Dedifferentiated amniotic fluid mesenchymal stem cell (primary cell): ENCODE measurements at regions not wholly inside any gene's neighbourhood (a gene's known extent, or its start where the extent isn't known, plus 50 kb on each side); places are given as distances from the start of the nearest gene placed in this dataset.

Experiments
- DNase-seq: peaks from one replicate; pipeline ENCODE4 v3.0.0-alpha.2; 2016; ENCODE audit errors: extremely low spot score

DNA sequence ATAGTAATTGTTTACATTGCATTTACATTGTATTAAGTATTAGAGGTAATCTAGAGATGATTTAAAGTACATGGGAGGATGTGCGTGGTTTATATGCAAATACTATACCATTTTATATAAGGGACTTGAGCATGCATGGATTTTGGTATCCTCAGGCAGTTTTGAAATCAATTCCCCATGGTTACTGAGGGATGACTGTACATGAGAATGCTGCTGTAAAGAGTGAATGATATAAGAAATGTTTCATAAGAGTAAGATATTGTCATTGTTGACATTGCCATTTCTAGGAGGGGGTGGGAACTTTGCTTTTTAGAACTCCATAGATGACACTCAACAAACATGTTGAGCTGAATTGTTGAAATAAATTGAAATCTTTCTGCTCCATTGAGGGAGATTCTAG is 185.0 kb downstream of the SEMA6A start:
- DNase-seq: no peak

DNA sequence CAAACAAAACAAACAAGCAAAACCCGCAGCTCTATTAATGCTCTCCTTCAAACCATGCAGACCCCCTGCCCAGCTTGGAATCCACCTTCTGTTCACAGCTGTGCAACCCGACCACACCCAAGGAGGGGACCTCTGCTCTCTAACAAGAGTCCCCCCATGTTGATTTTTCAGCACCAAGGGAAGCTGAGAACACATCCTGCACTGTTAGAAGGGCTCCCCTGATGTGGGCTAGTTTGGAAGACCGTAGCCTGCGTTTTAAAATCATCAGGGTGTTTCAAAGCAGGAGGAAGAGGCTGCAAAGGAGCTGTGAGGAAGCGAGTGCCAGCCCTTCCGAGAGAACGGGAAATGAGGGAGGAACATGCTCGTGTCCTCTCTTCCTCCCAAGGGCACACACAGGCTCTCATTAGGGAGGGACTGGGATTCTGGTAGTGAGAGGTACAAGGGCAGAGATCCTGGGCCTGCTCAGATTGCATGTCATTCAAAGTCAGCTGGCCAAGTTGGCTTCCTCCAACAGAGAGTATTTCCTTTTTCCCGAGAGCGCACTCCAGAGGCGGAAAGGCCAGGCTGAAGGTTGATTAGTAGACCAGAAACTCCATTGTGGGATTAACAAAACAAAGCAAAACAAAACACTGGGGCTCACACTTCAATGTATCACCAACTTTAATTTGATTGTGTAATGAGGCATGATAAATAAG is 185.9 kb downstream of the SEMA6A start:
- no peak for DNase-seq

DNA sequence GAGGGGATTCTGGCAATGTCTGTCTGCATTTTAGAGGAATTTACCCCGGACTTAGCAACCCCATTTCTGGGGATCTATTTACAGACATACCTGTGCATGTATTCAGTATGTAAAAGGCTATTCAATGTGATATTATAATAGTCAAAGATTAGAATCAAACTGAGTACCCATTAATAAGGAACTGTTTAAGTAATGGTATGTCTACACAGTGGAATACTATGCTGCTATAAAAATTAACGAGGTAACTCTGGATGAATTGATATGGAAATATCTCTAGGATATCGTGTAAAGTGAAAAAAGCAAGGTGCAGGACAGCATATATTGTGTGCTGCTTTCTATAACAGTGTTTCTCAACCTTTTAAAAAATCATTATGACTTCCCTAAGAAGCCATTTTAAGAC is 186.9 kb downstream of the SEMA6A start:
- no peak for DNase-seq

DNA sequence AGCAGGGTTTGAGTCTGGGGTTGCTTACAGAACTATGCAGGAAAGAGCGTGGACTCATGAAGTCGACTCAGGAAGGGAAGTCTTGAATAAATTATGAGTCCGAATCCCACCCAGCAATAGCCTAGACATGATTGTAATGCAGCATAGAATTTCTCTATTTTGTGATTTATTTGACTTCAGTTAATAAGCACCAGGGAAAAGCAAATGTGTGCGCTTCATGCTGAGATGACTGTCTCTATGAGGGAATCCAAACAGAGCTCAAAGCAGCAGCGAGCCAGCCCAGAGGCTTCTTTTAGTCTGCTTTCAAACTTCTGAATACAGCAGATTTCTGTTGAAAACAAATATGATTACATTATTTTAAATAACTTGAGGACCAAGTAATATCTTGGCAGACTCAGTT is 188.0 kb downstream of the SEMA6A start:
- DNase-seq: no peak

DNA sequence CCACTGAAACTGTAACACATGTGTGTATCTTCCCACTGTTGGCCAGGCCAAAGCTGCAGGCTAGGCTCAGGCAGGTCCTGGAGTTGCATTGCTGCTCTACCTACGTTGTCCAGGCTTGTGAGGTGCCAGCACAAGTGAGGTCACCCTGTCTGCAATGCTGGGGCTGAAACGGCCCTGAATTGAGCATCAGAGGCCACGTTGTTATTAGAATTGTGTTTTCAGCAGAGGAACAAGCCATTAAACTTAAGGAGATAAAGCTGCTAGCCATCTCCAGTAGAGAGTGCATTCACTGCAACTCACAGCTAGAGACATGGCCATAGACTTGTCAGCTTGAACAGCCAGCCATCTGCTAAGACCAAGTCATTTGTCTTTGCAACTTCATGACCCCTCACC is 191.8 kb downstream of the SEMA6A start:
- no peak for DNase-seq

DNA sequence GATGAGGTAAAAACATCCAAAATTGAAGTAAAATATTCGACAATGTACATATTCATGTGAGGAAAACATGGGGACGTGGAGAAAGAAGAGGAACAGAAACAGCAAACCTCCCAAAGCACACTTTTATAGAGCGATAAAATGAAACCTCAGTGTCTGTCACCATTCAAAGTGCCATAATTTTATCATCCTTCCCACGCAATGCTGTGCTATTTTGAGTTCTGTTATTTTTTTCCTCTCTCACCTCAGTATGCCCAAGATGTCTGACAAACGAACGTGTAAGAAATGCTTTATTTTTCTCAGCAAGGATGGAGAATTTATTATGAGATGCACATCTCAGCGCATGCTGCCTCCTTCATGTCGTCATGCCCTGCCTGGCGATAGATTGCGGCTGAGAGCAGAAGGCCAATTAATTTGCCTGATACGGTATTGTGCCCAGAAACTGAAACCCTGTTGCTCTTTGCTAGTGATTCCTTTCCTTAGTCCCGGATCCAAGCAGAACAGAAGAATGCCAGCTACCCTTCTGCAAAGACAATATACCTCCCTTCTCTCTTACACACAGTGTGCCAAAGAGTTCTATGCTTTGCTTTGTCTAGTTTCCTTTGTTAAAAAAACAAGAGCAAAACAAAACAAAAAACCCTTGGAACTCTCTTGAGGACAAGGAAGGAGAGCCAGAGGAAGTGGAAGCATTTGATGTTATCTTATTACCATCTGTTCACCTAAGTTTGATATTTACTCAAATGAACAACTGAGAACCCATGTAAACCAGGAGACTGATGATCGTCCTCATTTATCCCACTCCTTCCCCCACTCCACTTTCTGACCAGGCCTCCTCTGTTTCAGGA is 192.4 kb downstream of the SEMA6A start:
- no peak for DNase-seq

DNA sequence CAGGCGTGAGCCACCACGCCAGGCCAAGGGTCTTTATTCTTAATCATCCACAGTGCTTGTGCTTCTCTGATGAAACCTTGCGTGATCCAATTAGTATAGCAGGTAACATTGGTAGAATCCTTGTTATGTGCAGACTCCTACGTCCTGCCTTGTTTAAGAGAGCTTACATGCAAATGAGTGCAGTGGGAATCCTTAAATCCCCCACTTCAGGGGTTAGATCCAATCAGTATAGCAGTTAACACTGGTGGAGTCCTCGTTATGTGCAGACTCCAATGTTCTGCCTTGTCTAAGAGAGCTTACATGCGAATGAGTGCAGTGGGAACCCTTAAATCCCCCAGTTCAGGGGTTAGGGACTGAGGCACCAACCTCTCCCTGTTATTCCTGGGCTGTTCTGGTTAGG is 193.4 kb downstream of the SEMA6A start:
- no peak for DNase-seq

DNA sequence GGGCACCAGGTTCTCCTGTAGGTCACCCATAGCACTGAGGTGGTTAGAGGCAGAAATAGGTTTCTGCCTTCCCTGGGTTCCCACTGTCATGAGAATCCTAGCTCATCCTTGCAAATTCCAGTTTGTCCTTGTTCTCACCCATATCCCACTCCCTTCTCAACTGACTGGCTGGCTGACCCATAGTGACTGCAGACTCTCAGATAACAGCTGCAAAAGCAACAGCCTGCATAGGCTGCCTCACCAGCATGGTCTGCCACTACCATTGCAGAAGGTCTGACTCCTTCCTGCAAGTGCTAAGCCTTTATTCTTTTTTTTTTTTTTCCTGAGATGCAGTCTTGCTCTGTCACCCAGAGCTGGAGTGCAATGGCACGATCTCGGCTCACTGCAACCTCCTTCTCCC is 194.0 kb downstream of the SEMA6A start:
- no peak for DNase-seq

DNA sequence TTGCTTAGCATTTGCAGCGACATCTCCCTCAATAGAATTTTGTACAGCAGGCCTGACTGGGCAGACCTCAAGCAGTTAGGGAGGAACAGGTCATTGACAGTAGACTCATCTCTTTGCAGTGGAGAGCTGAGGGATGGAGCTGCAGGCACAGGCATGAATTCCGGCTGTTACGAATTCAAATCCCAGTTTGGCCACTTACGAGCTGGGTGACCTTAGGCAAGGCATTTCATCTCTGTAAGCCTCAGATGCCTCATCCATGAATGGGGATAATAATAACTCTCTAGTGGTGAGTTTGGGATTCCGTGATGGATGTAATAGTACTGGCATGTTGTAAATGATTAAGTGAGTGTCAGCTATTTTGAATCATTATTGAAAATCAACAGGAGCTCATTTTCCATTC is 195.3 kb downstream of the SEMA6A start:
- no peak for DNase-seq

DNA sequence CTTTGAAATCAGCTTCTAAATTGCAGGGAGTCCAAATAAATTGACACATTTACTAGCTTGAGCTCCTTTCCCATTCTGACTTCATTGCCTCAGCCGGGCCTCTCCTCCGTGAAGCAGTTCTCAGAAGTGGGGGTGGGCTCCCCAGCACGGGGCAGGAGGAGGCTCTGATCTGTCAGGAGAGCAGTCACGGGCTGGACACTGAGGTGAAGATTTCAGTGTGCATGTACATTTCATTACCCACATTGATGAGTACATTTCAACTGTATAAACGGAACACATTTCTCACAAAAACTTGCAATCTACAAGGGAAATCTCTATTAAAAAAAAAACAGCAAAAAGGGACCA is 195.9 kb downstream of the SEMA6A start:
- no peak for DNase-seq

DNA sequence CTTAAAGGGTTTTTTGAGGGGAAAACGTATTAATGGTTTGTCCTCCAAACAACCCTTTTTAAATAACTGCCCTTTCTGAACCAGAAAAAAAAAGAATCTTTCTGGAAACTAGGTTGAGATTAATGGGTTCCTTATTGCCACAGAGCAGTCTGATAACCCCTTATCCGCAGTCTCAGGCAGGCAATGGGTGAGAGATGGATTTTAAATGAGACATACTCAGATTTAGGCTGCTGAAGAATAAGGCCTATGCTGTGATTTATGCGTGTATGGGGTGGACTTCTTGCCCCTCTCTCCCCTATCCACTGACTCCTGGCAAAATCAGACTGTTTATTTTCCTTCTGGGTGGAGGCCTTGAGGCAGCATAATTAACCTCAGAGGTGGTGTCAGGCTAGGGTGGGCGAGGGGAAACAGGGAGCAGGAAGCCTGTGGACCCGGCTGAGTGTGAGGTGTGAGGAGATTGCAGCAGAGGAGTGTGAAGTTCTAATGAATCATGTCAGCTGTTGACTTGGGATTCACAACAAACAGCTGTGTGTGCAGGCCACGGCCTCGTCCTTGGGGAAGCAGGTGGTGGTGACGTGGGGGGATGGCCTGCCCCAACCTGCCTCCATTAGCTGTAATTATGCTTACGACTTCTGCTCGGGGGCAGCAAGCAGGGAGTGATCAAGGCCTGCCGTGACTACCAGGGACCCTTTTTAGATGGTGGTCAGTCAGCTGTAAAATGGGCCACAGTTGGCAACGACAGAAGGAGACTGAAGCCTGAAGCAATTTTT is 196.4 kb downstream of the SEMA6A start:
- DNase-seq: no peak

DNA sequence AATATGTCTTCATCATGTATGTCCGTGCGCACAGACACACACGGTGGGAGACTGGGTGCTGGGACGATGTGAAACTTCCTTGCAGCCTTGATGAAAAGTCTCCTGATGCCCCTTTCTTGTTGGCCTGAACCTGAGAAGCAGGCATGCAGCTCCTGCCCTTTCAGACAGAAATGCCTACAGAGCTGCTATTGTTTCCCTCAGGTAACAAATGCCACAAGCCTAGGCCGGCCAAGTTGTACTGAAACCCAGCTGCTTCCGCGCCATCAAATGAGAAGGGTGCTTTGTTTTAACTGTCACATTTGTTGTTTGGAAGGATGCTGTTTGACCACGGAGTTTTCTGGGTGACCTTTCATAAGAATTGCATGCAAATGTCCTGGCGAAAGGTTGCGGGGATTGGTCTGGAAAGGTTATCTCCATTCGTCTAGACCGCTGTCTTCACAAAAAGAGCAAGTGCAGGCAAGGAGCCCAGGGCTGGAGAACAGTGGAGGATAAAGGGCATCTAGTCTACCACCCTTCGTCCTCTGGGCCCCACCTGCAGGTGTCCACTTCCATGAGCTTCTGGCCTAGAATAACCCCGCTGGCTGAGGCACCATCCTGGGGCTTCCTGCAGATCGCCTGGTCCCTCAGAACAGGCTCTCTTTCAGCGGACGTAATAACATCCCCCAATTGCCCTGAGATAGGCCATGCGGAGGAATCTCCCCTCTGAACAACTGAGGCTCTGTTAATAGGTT is 197.2 kb downstream of the SEMA6A start:
- no peak for DNase-seq

DNA sequence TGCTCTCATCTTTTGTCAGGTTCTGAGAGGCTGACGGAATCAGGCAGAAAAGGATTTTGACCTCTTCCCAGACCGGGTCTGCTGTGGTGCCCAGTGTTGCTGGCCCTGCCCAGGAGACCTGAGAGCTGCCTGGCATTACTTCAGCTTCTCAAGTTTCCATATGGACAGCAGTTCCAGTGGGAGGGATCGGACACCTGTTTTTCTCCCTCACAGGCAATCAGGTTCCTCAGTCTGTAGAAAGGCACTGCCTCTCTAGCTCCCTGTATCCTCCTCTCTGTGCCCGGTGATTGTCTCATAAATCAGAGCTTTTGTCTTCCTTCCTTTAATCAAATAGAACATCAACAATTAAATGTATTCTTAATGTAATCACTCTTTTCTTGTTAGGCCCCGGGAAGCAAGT is 198.7 kb downstream of the SEMA6A start:
- no peak for DNase-seq

DNA sequence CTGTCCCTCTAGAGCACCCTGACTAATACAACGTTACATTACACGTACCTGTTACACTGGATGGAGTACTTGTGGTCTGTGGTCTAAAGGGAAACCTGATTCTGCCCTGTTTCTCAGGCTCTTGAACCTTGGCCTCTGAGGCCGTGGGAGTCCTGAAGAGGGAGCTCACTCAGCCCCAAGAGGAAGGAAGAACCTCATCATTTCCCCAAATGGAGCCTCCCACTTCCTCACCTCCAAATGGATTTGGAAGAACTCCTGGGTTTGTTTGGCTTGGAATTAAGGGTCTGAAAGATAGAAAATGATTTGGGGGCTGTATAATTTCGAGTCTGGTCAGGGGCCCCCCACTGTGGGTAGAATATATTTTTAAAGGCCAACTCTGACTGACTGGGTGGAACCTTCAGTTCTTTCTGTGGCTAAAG is 200.2 kb downstream of the SEMA6A start:
- no peak for DNase-seq

DNA sequence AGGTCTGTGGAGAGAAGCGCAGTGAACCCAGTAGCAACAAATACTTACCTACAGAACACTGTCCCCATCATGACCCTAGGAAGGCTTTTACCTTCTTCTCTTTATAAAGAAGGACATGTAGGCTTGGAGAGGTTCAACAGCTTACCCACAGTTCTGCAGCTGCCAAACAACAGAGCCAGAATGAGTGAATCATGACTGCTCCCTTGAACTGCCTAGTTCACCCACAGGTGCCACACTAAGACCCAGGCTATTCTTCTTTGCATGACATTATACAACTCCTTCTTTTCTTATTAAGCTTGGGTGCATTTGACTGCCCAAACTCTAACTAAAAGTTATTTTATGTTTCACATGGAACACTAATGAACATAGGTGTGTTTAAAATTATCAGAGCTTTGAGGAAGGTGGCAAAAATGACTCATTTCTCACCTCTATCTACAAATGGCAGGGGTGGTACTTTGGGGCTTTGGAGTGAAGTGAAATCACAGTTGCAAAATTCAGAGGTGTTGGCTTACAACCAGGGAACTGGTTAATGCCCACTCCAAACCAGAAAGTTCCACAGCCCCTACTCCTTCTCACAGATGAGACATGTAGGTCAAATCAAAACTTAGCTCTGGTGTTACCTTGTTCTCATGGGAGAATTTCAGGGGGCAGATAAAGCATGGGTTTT is 201.6 kb downstream of the SEMA6A start:
- DNase-seq: no peak

DNA sequence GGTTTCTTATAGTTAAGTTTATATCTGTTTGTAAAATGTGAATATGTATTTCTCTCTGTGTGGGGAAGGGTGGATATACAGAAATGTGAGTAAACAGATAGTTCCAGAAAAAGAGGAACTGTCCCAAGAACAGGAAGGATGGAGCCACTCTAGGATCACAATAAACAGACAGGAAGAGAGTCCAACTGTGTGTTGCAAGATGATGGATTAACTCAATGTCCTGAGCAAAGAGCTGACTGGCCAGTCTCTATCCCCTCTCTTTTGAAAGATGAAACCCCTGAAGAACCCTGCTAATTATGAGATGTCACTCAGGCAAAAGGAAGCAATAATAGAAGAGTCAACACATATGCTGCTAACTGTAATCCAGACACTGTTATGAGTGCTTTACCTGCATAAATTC is 202.7 kb downstream of the SEMA6A start:
- DNase-seq: no peak

DNA sequence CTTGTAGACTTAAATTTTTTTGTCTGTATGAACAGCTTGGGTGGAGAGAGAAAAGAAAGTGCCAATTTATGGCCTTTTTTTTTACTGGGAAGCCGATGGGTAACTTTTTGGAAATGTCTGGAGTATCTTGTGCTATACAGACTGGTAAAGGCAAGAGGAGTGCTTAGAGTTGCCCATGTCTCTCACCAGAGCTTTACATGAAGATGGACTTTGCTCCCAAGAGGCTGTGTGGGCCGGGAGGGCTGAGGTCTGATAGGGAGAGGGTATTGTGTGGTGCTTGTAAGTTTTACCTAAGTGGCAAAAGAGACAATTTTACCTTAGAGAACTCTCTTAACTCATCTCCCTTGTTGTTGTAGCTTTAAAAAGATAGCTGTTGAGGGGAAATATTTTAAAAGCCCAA is 203.2 kb downstream of the SEMA6A start:
- DNase-seq: no peak

DNA sequence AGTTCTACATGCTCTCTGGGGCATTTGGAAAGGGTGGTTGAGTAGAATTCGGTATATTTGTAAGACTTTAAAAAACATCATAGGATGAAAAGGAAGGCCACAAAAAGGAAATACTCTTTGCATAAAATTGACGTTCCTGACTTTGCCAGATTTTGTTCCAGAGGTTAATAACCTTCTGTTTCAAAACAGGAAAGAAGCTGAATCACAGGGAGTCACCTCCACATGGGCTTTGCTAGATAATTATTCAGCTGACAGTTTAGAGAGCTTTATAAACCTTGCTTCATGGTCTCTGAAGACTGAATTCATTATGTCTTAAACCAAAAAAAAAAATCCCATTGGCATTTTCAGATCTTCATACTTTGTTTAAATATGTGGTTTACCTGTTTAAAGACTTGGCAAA is 203.7 kb downstream of the SEMA6A start:
- DNase-seq: no peak

DNA sequence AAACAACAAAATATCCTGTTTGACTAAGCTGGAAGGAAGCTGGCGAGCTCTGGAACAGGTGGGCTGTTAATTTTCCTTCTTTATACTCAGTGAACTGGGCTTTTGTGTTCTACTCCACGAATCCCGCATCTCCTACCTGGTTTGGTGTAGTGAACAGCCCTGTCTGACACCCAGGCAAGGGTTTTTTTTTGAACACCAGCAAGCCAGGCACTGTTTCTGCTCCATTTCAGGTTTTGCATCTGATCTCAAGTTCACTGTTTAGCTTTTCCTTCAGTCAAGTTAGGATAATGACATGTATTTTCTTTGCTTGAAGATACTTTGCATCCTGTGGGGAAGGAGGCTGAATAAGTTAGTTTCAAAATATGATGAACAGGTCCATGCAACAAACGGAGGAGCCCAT is 204.5 kb downstream of the SEMA6A start:
- no peak for DNase-seq

DNA sequence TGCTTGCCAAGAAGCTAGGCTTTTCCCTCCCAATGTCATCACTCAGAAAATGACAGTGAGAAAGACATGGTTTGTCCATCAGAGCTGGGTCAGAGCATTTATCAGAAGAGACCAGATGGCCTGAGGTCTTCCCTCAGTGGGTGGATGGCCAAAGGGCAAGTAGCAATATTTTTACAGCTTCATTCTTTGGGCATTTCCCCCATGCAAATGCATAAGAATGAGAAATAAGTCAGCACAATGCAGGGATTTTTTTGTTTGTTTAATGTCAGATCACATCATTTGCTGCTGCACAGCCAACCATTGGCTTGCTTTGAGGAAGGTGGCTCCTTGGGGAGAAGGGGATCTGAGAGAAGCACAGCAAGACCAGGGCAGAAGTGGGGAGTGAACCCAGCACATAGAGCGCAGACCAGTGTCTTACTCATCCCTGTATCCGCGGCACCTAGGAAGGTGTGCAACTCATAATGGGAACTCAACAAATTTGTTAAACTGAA is 209.6 kb downstream of the SEMA6A start:
- no peak for DNase-seq

DNA sequence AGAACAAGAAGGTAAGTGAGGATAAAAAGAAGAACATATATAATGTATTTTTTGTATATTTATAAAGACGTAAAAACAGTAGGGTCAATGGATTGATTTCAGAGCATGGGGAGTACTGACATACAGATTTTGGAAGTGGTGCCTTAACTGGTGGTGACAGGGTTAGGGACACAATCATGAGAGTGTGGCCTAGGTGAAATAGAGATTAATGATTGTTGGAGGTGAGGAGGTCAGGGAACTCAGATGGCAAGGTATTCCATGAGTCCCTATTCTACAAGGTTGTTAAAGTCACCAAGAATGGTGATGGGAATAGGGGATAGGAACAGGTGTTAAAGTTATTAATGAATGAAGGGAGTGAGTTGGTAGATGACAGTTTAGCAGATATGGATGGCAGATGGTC is 210.8 kb downstream of the SEMA6A start:
- no peak for DNase-seq
